Astrocyte (in vitro differentiated cells and primary cell): ENCODE measurements at regions not wholly inside any gene's neighbourhood (a gene's known extent, or its start where the extent isn't known, plus 50 kb on each side); places are given as distances from the start of the nearest gene placed in this dataset.

ENCODE experiments used
- CTCF ChIP-seq: IDR thresholded peaks from 2 replicates; pipeline ENCODE4 v1.5.1; 2011; ENCODE audit warnings: low read depth, mild to moderate bottlenecking, inconsistent platforms, low read length, moderate library complexity; ENCODE audit not compliant: insufficient read depth
- EZH2 ChIP-seq: IDR thresholded peaks from 2 replicates; pipeline ENCODE4 v1.6.1; 2012; ENCODE audit warnings: mild to moderate bottlenecking, low read length, inconsistent platforms; ENCODE audit not compliant: insufficient read depth

- TF ChIP-seq CTCF (no peak), EZH2 (no peak)
Observed at GRCh38 chr6:87869064-87869905, 167.3 kb upstream of the AKIRIN2 start.
